H9 (cell line): ENCODE measurements at regions not wholly inside any gene's neighbourhood (a gene's known extent, or its start where the extent isn't known, plus 50 kb on each side); places are given as distances from the start of the nearest gene placed in this dataset.

Experiments used
- DNase-seq: peaks from one replicate; pipeline ENCODE4 v3.0.0-alpha.2; 2017
- H2AFZ ChIP-seq: one replicate; pipeline ENCODE4 v1.6.1; 2013; ENCODE audit warnings: mild to moderate bottlenecking, low read length, control low read depth, moderate library complexity
- H2AK5ac ChIP-seq: 2 replicates; pipeline ENCODE4 v1.6.1; 2013; ENCODE audit warnings: low read length, control low read depth, mixed read lengths; ENCODE audit not compliant: insufficient read length
- H2BK120ac ChIP-seq: one replicate; pipeline ENCODE4 v1.6.1; 2013; ENCODE audit warnings: low read depth, mild to moderate bottlenecking, low read length, control low read depth, inconsistent platforms; ENCODE audit not compliant: poor library complexity, severe bottlenecking
- H2BK12ac ChIP-seq: 2 replicates; pipeline ENCODE4 v1.6.1; 2013; ENCODE audit warnings: low read length, control low read depth, mixed read lengths, low read depth; ENCODE audit not compliant: insufficient read length
- H2BK15ac ChIP-seq: 2 replicates; pipeline ENCODE4 v1.6.1; 2013; ENCODE audit warnings: low read depth, low read length, control low read depth
- H2BK20ac ChIP-seq: one replicate; pipeline ENCODE4 v1.6.1; 2013; ENCODE audit warnings: low read depth, mild to moderate bottlenecking, low read length, control low read depth, inconsistent platforms; ENCODE audit not compliant: poor library complexity, severe bottlenecking
- H2BK5ac ChIP-seq: 2 replicates; pipeline ENCODE4 v1.6.1; 2013; ENCODE audit warnings: low read length, control low read depth, mixed read lengths; ENCODE audit not compliant: insufficient read length
- H3K14ac ChIP-seq: 2 replicates; pipeline ENCODE4 v1.6.1; 2013; ENCODE audit warnings: low read length, control low read depth; ENCODE audit not compliant: insufficient read depth
- H3K18ac ChIP-seq: 2 replicates; pipeline ENCODE4 v1.6.1; 2013; ENCODE audit warnings: low read depth, mild to moderate bottlenecking, mixed read lengths, low read length, control low read depth; ENCODE audit not compliant: insufficient read length
- H3K23ac ChIP-seq: 2 replicates; pipeline ENCODE4 v1.6.1; 2013; ENCODE audit warnings: low read length, control low read depth, mixed read lengths, low read depth; ENCODE audit not compliant: insufficient read length
- H3K23me2 ChIP-seq: 2 replicates; pipeline ENCODE4 v1.6.1; 2013; ENCODE audit warnings: low read depth, mild to moderate bottlenecking, mixed read lengths, low read length, control low read depth; ENCODE audit not compliant: insufficient read length, poor library complexity, severe bottlenecking
- H3K27ac ChIP-seq: 2 replicates; pipeline ENCODE4 v1.5.1; 2013; ENCODE audit warnings: low read length, control low read depth, mixed read lengths, low read depth; ENCODE audit not compliant: insufficient read length
- H3K27me3 ChIP-seq: 2 replicates; pipeline ENCODE4 v1.6.1; 2013; ENCODE audit warnings: low read length, control low read depth, inconsistent platforms; ENCODE audit not compliant: insufficient read depth
- H3K4ac ChIP-seq: 2 replicates; pipeline ENCODE4 v1.6.1; 2013; ENCODE audit warnings: low read depth, mild to moderate bottlenecking, control low read depth, inconsistent platforms, low read length, moderate library complexity
- H3K4me1 ChIP-seq: 2 replicates; pipeline ENCODE4 v1.6.1; 2013; ENCODE audit warnings: low read length, control low read depth, inconsistent platforms; ENCODE audit not compliant: insufficient read depth
- H3K4me2 ChIP-seq: 2 replicates; pipeline ENCODE4 v1.6.1; 2013; ENCODE audit warnings: low read length, control low read depth, mixed read lengths; ENCODE audit not compliant: insufficient read length, insufficient read depth
- H3K56ac ChIP-seq: 2 replicates; pipeline ENCODE4 v1.6.1; 2013; ENCODE audit warnings: low read depth, mild to moderate bottlenecking, mixed read lengths, low read length, control low read depth; ENCODE audit not compliant: insufficient read length
- H3K79me1 ChIP-seq: 2 replicates; pipeline ENCODE4 v1.6.1; 2013; ENCODE audit warnings: low read depth, mild to moderate bottlenecking, moderate library complexity, low read length, control low read depth, inconsistent platforms; ENCODE audit not compliant: insufficient read depth, poor library complexity, severe bottlenecking
- H3K79me2 ChIP-seq: 2 replicates; pipeline ENCODE4 v1.6.1; 2013; ENCODE audit warnings: low read length, control low read depth, inconsistent platforms; ENCODE audit not compliant: insufficient read depth
- H3K9ac ChIP-seq: 2 replicates; pipeline ENCODE4 v1.6.1; 2013; ENCODE audit warnings: low read length, control low read depth, mixed read lengths; ENCODE audit not compliant: insufficient read length; ENCODE audit errors: extremely low read depth
- H3K9me3 ChIP-seq: one replicate; pipeline ENCODE4 v1.6.1; 2013; ENCODE audit warnings: low read depth, low read length, inconsistent platforms; ENCODE audit not compliant: control insufficient read depth
- H3T11ph ChIP-seq: one replicate; pipeline ENCODE4 v1.6.1; 2013; ENCODE audit warnings: mild to moderate bottlenecking, low read length, control low read depth, inconsistent platforms
- H4K20me1 ChIP-seq: one replicate; pipeline ENCODE4 v1.6.1; 2013; ENCODE audit not compliant: control insufficient read depth, insufficient read length, insufficient read depth
- H4K5ac ChIP-seq: 2 replicates; pipeline ENCODE4 v1.6.1; 2013; ENCODE audit warnings: low read depth, mild to moderate bottlenecking, mixed read lengths, low read length, control low read depth; ENCODE audit not compliant: insufficient read length
- H4K8ac ChIP-seq: replicated peaks from 2 replicates; pipeline ENCODE4 v1.6.1; 2013; ENCODE audit warnings: low read length, control low read depth, mixed read lengths, low read depth; ENCODE audit not compliant: insufficient read length
- H4K91ac ChIP-seq: 2 replicates; pipeline ENCODE4 v1.6.1; 2013; ENCODE audit warnings: low read depth, mild to moderate bottlenecking, moderate library complexity, mixed read lengths, low read length, control low read depth; ENCODE audit not compliant: insufficient read length
- H3K27ac Mint-ChIP-seq, 3 experiments: 2 replicates in 2 of 3; 3 replicates in 1 of 3; pipeline ENCODE4 v1.8.0; 2020 to 2021; ENCODE audit warnings: mixed read lengths in 3 of 3, mild to moderate bottlenecking in 1 of 3, moderate library complexity in 1 of 3
- H3K27me3 Mint-ChIP-seq: 2 replicates; pipeline ENCODE4 v1.8.0; 2021; ENCODE audit warnings: low read depth, mild to moderate bottlenecking, moderate library complexity, mixed read lengths
- H3K36me3 Mint-ChIP-seq, 3 experiments: 2 replicates in 2 of 3; 3 replicates in 1 of 3; pipeline ENCODE4 v1.8.0; 2020 to 2021; ENCODE audit warnings: low read depth in 3 of 3, mixed read lengths in 3 of 3; ENCODE audit not compliant: insufficient read depth in 1 of 3
- H3K4me1 Mint-ChIP-seq, 2 experiments: 2 replicates each; pipeline ENCODE4 v1.8.0; 2020; ENCODE audit warnings: mixed read lengths in 2 of 2
- H3K4me3 Mint-ChIP-seq, 2 experiments: 2 replicates in 1 of 2; 3 replicates in 1 of 2; pipeline ENCODE4 v1.8.0; 2020 to 2021; ENCODE audit warnings: mild to moderate bottlenecking in 2 of 2, mixed read lengths in 2 of 2, moderate library complexity in 1 of 2
- H3K9me3 Mint-ChIP-seq, 2 experiments: 2 replicates in 1 of 2; 3 replicates in 1 of 2; pipeline ENCODE4 v1.8.0; 2020; ENCODE audit warnings: mild to moderate bottlenecking in 2 of 2, mixed read lengths in 2 of 2, moderate library complexity in 1 of 2
- CTCF ChIP-seq: fragments of 200-600 bp; sonication (generic); conservative IDR thresholded peaks from 3 replicates; pipeline ENCODE4 v1.8.0; 2021; ENCODE audit warnings: antibody characterized with exemption, mild to moderate bottlenecking
- WGBS: extraction: QIAGEN DNeasy Blood & Tissue Kit; methylation state at CpG from one replicate; pipeline ENCODE4 v1.1.7; 2013; ENCODE audit warnings: missing lambda C conversion rate, low lambda C conversion rate, mixed read lengths; ENCODE audit not compliant: insufficient read length; ENCODE audit errors: extremely low coverage; 5-methylcytosine and 5-hydroxymethylcytosine counted together

GRCh38 chr4:181951265-181951664 is 291.9 kb upstream of the TENM3 start:
- no peak overlapping the region for H3K9ac ChIP-seq
- peaks cover 0 to 1% (median 1%) of the 10 kb centered on the region in 3 experiments; a peak in 1 of 7 replicates for H3K36me3 Mint-ChIP-seq
- H2AFZ ChIP-seq, result no peak overlapping the region
- H2BK12ac ChIP-seq, result no peak overlapping the region
- H3K4me1 ChIP-seq, result peaks cover 7% of the 10 kb centered on the region
- no peak overlapping the region for H2AK5ac ChIP-seq
- H3K9me3 ChIP-seq, result no peaks in the 10 kb centered on the region
- H3K4me1 Mint-ChIP-seq, result peaks cover 3 to 19% of the 10 kb centered on the region in 2 experiments; a peak in 2 of 4 replicates
- no peak overlapping the region for H3K23ac ChIP-seq
- H2BK120ac ChIP-seq, result no peak overlapping the region
- H3K27me3 ChIP-seq, result no peaks in the 10 kb centered on the region
- H3K23me2 ChIP-seq, result no peaks in the 10 kb centered on the region
- no peak overlapping the region for H3K27ac Mint-ChIP-seq
- no peak for DNase-seq
- H3K14ac ChIP-seq, result no peak overlapping the region
- H4K8ac ChIP-seq, result no peak overlapping the region
- no peaks in the 10 kb centered on the region for H3K79me1 ChIP-seq
- H3T11ph ChIP-seq, result no peak overlapping the region
- peak overlapping the region; percentile 12 for H3K56ac ChIP-seq
- H2BK5ac ChIP-seq, result no peak overlapping the region
- H3K27ac ChIP-seq, result no peak overlapping the region
- H3K9me3 Mint-ChIP-seq, result no peaks in the 10 kb centered on the region; a peak in 2 of 5 replicates
- H3K4me3 Mint-ChIP-seq, result no peak overlapping the region
- no peak overlapping the region for H3K4me2 ChIP-seq
- H3K27me3 Mint-ChIP-seq, result no peaks in the 10 kb centered on the region
- H4K91ac ChIP-seq, result no peak overlapping the region
- no peak overlapping the region for H3K4ac ChIP-seq
- TF ChIP-seq CTCF, result no peak
- no peak overlapping the region for H3K18ac ChIP-seq
- H3K79me2 ChIP-seq, result no peaks in the 10 kb centered on the region
- no CpG with 5 or more reads among the region's 3 CpGs for WGBS
- H4K20me1 ChIP-seq, result no peaks in the 10 kb centered on the region
- H2BK15ac ChIP-seq, result no peak overlapping the region
- H2BK20ac ChIP-seq, result no peak overlapping the region
- H4K5ac ChIP-seq, result no peak overlapping the region
